Loucy (cell line): ENCODE measurements at regions not wholly inside any gene's neighbourhood (a gene's known extent, or its start where the extent isn't known, plus 50 kb on each side); places are given as distances from the start of the nearest gene placed in this dataset.

Experiments
- EZH2phosphoT487 ChIP-seq: fragments of 200-600 bp; IDR thresholded peaks from 2 replicates; pipeline ENCODE4 v1.6.1; 2018; ENCODE audit warnings: antibody characterized with exemption, mild to moderate bottlenecking, moderate library complexity, borderline replicate concordance
- TF ChIP-seq, protein P1 (sequence below): fragments of 200-600 bp; sonication (generic); conservative IDR thresholded peaks from 2 replicates; pipeline ENCODE4 v1.5.1; 2014; ENCODE audit warnings: mild to moderate bottlenecking, antibody characterized with exemption, low read length

DNA sequence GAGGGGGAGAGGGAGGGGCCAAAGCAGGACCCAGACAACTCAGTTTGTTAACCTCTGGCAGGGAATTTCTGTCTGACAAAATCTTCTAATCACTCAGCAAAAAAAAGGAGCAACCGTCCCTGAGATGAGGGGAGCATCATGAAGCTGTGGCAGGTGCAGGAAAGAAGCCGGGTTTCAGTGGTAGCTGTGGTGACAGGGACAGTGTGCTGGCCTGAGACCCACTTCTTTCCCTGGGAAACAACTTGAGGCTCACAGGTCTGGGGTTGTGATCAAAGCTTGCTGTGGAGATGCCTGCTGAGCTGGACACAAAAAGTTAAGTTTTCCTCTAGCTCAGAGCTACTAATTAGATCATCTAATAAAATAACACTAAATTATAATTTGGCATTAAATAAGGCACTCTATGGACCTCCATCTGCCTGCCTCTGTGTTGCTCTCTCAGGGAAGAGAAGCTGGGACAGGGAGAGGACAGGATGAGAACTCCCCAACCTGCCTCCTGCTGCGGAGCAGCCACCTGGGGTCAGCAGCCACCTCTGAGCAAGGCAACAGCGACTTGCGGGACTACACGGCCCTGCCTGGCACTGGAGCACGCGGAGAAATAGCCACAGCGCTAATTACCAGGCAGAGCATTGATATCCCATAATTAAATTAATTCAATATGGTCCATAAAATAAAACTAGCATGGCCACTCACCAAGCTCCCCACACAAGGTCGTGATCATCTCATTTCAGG lies 104.6 kb upstream of the TEX51 start:
- TF ChIP-seq, protein P1, sequence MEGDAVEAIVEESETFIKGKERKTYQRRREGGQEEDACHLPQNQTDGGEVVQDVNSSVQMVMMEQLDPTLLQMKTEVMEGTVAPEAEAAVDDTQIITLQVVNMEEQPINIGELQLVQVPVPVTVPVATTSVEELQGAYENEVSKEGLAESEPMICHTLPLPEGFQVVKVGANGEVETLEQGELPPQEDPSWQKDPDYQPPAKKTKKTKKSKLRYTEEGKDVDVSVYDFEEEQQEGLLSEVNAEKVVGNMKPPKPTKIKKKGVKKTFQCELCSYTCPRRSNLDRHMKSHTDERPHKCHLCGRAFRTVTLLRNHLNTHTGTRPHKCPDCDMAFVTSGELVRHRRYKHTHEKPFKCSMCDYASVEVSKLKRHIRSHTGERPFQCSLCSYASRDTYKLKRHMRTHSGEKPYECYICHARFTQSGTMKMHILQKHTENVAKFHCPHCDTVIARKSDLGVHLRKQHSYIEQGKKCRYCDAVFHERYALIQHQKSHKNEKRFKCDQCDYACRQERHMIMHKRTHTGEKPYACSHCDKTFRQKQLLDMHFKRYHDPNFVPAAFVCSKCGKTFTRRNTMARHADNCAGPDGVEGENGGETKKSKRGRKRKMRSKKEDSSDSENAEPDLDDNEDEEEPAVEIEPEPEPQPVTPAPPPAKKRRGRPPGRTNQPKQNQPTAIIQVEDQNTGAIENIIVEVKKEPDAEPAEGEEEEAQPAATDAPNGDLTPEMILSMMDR, result no peak
- no peak for TF ChIP-seq EZH2phosphoT487
